ENCODE measurements at regions not wholly inside any gene's neighbourhood (a gene's known extent, or its start where the extent isn't known, plus 50 kb on each side); places are given as distances from the start of the nearest gene placed in this dataset.

GRCh38 chr9:126215486-126215885 lies 111.1 kb upstream of the MVB12B start:
- Histone ChIP-seq H3K4me2 (ENCODE audit: control insufficient read depth, extremely low read depth, insufficient read depth, low read depth, low read length) (no peak overlapping the region), H3K79me2 (ENCODE audit: control insufficient read depth, insufficient read depth, low read length) (no peaks in the 10 kb centered on the region), H3K9me1 (ENCODE audit: control insufficient read depth, extremely low read depth, insufficient read depth, low read length) (no peaks in the 10 kb centered on the region), H3K9ac (ENCODE audit: control insufficient read depth, extremely low read depth, insufficient read depth, low read length) (no peak overlapping the region), H3K4me3 (ENCODE audit: control insufficient read depth in 2 of 3, extremely low read depth in 1 of 3, insufficient read depth in 2 of 3, low read depth in 1 of 3, low read length in 3 of 3) (no peak overlapping the region), H4K20me1 (ENCODE audit: control insufficient read depth, extremely low read depth, insufficient read depth, low read length) (no peaks in the 10 kb centered on the region), H3K27ac (ENCODE audit: control insufficient read depth, insufficient read depth, low read length) (no peak overlapping the region), H3K36me3 (ENCODE audit: control insufficient read depth in 2 of 2, extremely low read depth in 1 of 2, insufficient read depth in 2 of 2, low read length in 2 of 2) (no peaks in the 10 kb centered on the region), H2AFZ (ENCODE audit: control insufficient read depth, low read length) (no peak overlapping the region), H3K9me3 (ENCODE audit: control insufficient read depth, low read depth, low read length) (peaks cover 3% of the 10 kb centered on the region), H3K4me1 (ENCODE audit: control insufficient read depth, extremely low read depth, insufficient read depth, low read length) (peaks cover 4% of the 10 kb centered on the region), H3K27me3 (ENCODE audit: control insufficient read depth, extremely low read depth, insufficient read depth, low read length) (peaks cover 22% of the 10 kb centered on the region)
- no peak for FAIRE-seq
- TF ChIP-seq EZH2 (IDR thresholded peaks at IDR 0.05; ENCODE audit: low read length): no peak
- TF ChIP-seq CTCF (optimal IDR thresholded peaks at IDR 0.05 in 1 of 3, IDR thresholded peaks at IDR 0.05 in 1 of 3, conservative IDR thresholded peaks at IDR 0.05 in 1 of 3; ENCODE audit: extremely low read depth in 1 of 3, insufficient read depth in 2 of 3, low read length in 3 of 3): no peak
- dilution Hi-C loops (cut with MboI; ENCODE audit: extremely low pct_ligation_motif_present, low sequenced_read_pairs): no loop called here
- DNase-seq (ENCODE audit: low read depth, low spot score): no peak

GRCh38 chr9:126216826-126217225 lies 109.8 kb upstream of the MVB12B start:
- H3K4me1 ChIP-seq (ENCODE audit: control insufficient read depth, extremely low read depth, insufficient read depth, low read length): no peaks in the 10 kb centered on the region
- peaks cover 23% of the 10 kb centered on the region for H3K27me3 ChIP-seq (ENCODE audit: control insufficient read depth, extremely low read depth, insufficient read depth, low read length)
- H3K9me1 ChIP-seq (ENCODE audit: control insufficient read depth, extremely low read depth, insufficient read depth, low read length): no peaks in the 10 kb centered on the region
- TF ChIP-seq CTCF (optimal IDR thresholded peaks at IDR 0.05 in 1 of 3, IDR thresholded peaks at IDR 0.05 in 1 of 3, conservative IDR thresholded peaks at IDR 0.05 in 1 of 3; ENCODE audit: extremely low read depth in 1 of 3, insufficient read depth in 2 of 3, low read length in 3 of 3) (no peak), EZH2 (IDR thresholded peaks at IDR 0.05; ENCODE audit: low read length) (no peak)
- H3K79me2 ChIP-seq (ENCODE audit: control insufficient read depth, insufficient read depth, low read length): no peaks in the 10 kb centered on the region
- H3K4me2 ChIP-seq (ENCODE audit: control insufficient read depth, extremely low read depth, insufficient read depth, low read depth, low read length): no peak overlapping the region
- DNase-seq (ENCODE audit: low read depth, low spot score): no peak
- H3K4me3 ChIP-seq (ENCODE audit: control insufficient read depth in 2 of 3, extremely low read depth in 1 of 3, insufficient read depth in 2 of 3, low read depth in 1 of 3, low read length in 3 of 3): no peak overlapping the region
- H3K9ac ChIP-seq (ENCODE audit: control insufficient read depth, extremely low read depth, insufficient read depth, low read length): no peak overlapping the region
- H3K9me3 ChIP-seq (ENCODE audit: control insufficient read depth, low read depth, low read length): peaks cover 3% of the 10 kb centered on the region
- dilution Hi-C loops (cut with MboI; ENCODE audit: extremely low pct_ligation_motif_present, low sequenced_read_pairs): no loop called here
- no peak for FAIRE-seq
- no peaks in the 10 kb centered on the region for H3K36me3 ChIP-seq (ENCODE audit: control insufficient read depth in 2 of 2, extremely low read depth in 1 of 2, insufficient read depth in 2 of 2, low read length in 2 of 2)
- H4K20me1 ChIP-seq (ENCODE audit: control insufficient read depth, extremely low read depth, insufficient read depth, low read length): no peaks in the 10 kb centered on the region
- H2AFZ ChIP-seq (ENCODE audit: control insufficient read depth, low read length): no peak overlapping the region
- H3K27ac ChIP-seq (ENCODE audit: control insufficient read depth, insufficient read depth, low read length): no peak overlapping the region
